HEK293 (cell line): ENCODE measurements at regions not wholly inside any gene's neighbourhood (a gene's known extent, or its start where the extent isn't known, plus 50 kb on each side); places are given as distances from the start of the nearest gene placed in this dataset.
A peak's percentile ranks its signal among the peaks of the same experiment; 100 is the strongest.

ENCODE experiments used
- CTCF ChIA-PET: fragments of 350-600 bp; formaldehyde crosslinking; extraction: SDS; loops from one replicate; lab custom pipeline; 2021; ENCODE audit warnings: antibody characterized with exemption; lab: Yijun Ruan, JAX
- POLR2A ChIA-PET: fragments of 300-600 bp; formaldehyde crosslinking; extraction: SDS; loops from one replicate; lab custom pipeline; 2020; ENCODE audit warnings: antibody characterized with exemption, inconsistent platforms; lab: Yijun Ruan, JAX
- H3K27ac ChIP-seq: fragments of 200-500 bp; sonication (Bioruptor generic); 2 replicates; pipeline ENCODE4 v1.5.1; 2014; ENCODE audit warnings: low read depth, low read length, control low read depth, inconsistent platforms; ENCODE audit errors: extremely low read depth
- H3K36me3 ChIP-seq, 2 experiments: fragments of 200-500 bp in 1 of 2; sonication (Bioruptor generic) in 1 of 2; 1 replicate in 1 of 2; 2 replicates in 1 of 2; pipeline ENCODE4 v1.5.1; 2014 to 2017; ENCODE audit warnings: inconsistent platforms in 2 of 2, low read length in 2 of 2; ENCODE audit not compliant: control insufficient read depth in 2 of 2, insufficient read depth in 1 of 2
- H3K4me1 ChIP-seq: fragments of 200-500 bp; sonication (Bioruptor generic); 2 replicates; pipeline ENCODE4 v1.5.1; 2014; ENCODE audit warnings: mild to moderate bottlenecking, low read length, inconsistent platforms; ENCODE audit not compliant: control insufficient read depth, insufficient read depth
- H3K4me3 ChIP-seq: 2 replicates; pipeline ENCODE4 v1.5.1; 2011; ENCODE audit warnings: low read depth, mild to moderate bottlenecking, control low read depth, low read length, moderate library complexity
- H3K9me3 ChIP-seq: fragments of 200-500 bp; sonication (Bioruptor generic); 2 replicates; pipeline ENCODE4 v1.5.1; 2014; ENCODE audit warnings: low read depth, low read length, inconsistent platforms; ENCODE audit not compliant: control insufficient read depth, insufficient read depth
- BCL11A ChIP-seq: fragments of 450-650 bp; formaldehyde crosslinking; IDR thresholded peaks from 2 replicates; pipeline ENCODE4 v1.5.1; 2016; ENCODE audit warnings: low read depth, missing biosample characterization, missing genetic modification characterization
- GLIS1 ChIP-seq: fragments of 450-650 bp; formaldehyde crosslinking; IDR thresholded peaks from 2 replicates; pipeline ENCODE4 v1.5.1; 2016; ENCODE audit warnings: missing biosample characterization, missing genetic modification characterization
- HOXC10 ChIP-seq: sonication (generic); formaldehyde crosslinking; IDR thresholded peaks from 2 replicates; pipeline ENCODE4 v1.8.1; 2023; ENCODE audit warnings: mild to moderate bottlenecking, missing genetic modification reagents
- KLF7 ChIP-seq: fragments of 450-650 bp; formaldehyde crosslinking; IDR thresholded peaks from 2 replicates; pipeline ENCODE4 v1.5.1; 2016; ENCODE audit warnings: missing biosample characterization, missing genetic modification characterization, borderline replicate concordance
- MZF1 ChIP-seq: fragments of 450-650 bp; formaldehyde crosslinking; IDR thresholded peaks from 2 replicates; pipeline ENCODE4 v1.5.1; 2017; ENCODE audit warnings: missing biosample characterization, missing genetic modification characterization, borderline replicate concordance
- SCRT2 ChIP-seq: fragments of 450-650 bp; formaldehyde crosslinking; IDR thresholded peaks from 2 replicates; pipeline ENCODE4 v1.5.1; 2016; ENCODE audit warnings: missing biosample characterization, missing genetic modification characterization
- SP2 ChIP-seq: fragments of 450-650 bp; formaldehyde crosslinking; IDR thresholded peaks from 2 replicates; pipeline ENCODE4 v1.5.1; 2016; ENCODE audit warnings: missing biosample characterization, missing genetic modification characterization
- ZNF174 ChIP-seq: fragments of 450-650 bp; formaldehyde crosslinking; IDR thresholded peaks from 2 replicates; pipeline ENCODE4 v1.5.0; 2017; ENCODE audit warnings: missing biosample characterization, mild to moderate bottlenecking, missing genetic modification characterization
- ZNF214 ChIP-seq: fragments of 450-650 bp; formaldehyde crosslinking; IDR thresholded peaks from 2 replicates; pipeline ENCODE4 v1.5.1; 2017; ENCODE audit warnings: missing biosample characterization, mild to moderate bottlenecking, missing genetic modification characterization, borderline replicate concordance
- ZNF423 ChIP-seq: fragments of 450-650 bp; formaldehyde crosslinking; IDR thresholded peaks from 2 replicates; pipeline ENCODE4 v1.5.1; 2016; ENCODE audit warnings: missing biosample characterization, missing genetic modification characterization
- ZNF473 ChIP-seq: fragments of 450-650 bp; formaldehyde crosslinking; IDR thresholded peaks from 2 replicates; pipeline ENCODE4 v1.5.1; 2017; ENCODE audit warnings: missing biosample characterization, missing genetic modification characterization
- ZNF571 ChIP-seq: fragments of 450-650 bp; formaldehyde crosslinking; IDR thresholded peaks from 2 replicates; pipeline ENCODE4 v1.5.0; 2017; ENCODE audit warnings: missing biosample characterization, missing genetic modification characterization
- ZNF596 ChIP-seq: fragments of 450-650 bp; IDR thresholded peaks from 2 replicates; pipeline ENCODE4 v1.5.0; 2018; ENCODE audit warnings: missing biosample characterization, mild to moderate bottlenecking, missing genetic modification characterization, moderate library complexity
- ZNF664 ChIP-seq: fragments of 450-650 bp; formaldehyde crosslinking; IDR thresholded peaks from 2 replicates; pipeline ENCODE4 v1.5.1; 2016; ENCODE audit warnings: missing biosample characterization, missing genetic modification characterization
- ZNF707 ChIP-seq: fragments of 450-650 bp; formaldehyde crosslinking; IDR thresholded peaks from 2 replicates; pipeline ENCODE4 v1.5.1; 2016; ENCODE audit warnings: missing biosample characterization, missing genetic modification characterization
- ZNF792 ChIP-seq: fragments of 450-650 bp; formaldehyde crosslinking; IDR thresholded peaks from 2 replicates; pipeline ENCODE4 v1.5.1; 2016; ENCODE audit warnings: missing biosample characterization, missing genetic modification characterization
- ZNF830 ChIP-seq: fragments of 450-650 bp; IDR thresholded peaks from 2 replicates; pipeline ENCODE4 v1.5.0; 2018; ENCODE audit warnings: missing biosample characterization, missing genetic modification characterization, low read depth, mild to moderate bottlenecking, moderate library complexity
- ZSCAN23 ChIP-seq: fragments of 450-650 bp; formaldehyde crosslinking; IDR thresholded peaks from 2 replicates; pipeline ENCODE4 v1.5.1; 2016; ENCODE audit warnings: missing biosample characterization, missing genetic modification characterization
- TF ChIP-seq, protein P1 (sequence below): fragments of 450-650 bp; formaldehyde crosslinking; IDR thresholded peaks from 2 replicates; pipeline ENCODE4 v1.5.1; 2016; ENCODE audit warnings: missing biosample characterization, missing genetic modification characterization
- TF ChIP-seq, protein P2 (sequence below): fragments of 450-650 bp; formaldehyde crosslinking; IDR thresholded peaks from 2 replicates; pipeline ENCODE4 v1.5.1; 2016; ENCODE audit warnings: missing biosample characterization, missing genetic modification characterization
- TF ChIP-seq, protein P3 (sequence below): fragments of 450-650 bp; formaldehyde crosslinking; IDR thresholded peaks from 2 replicates; pipeline ENCODE4 v1.5.1; 2016; ENCODE audit warnings: missing biosample characterization, missing genetic modification characterization

DNA sequence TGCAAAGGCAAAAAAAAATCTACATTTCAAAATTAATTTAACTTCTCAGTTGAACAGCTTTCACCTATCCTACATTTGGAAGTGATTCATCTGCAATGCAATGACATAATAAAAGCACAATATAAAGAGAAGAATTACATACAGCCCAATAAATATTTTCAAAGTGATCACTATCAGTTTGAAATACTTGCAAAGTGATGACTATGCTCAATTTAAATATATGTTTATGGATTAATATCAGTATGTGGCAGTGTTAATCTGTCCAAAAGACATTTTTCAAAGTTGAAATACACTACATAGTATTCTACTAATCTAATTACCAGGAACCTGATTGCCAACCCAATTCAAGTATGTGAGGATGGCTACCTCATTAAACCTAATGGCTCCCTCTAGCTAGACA lies 460.7 kb upstream of the ATXN7L3B start (continued):
- TF ChIP-seq ZNF214 (tag by site-specific recombination) (no peak), ZNF423 (tag by site-specific recombination) (no peak), ZNF664 (tag by site-specific recombination) (no peak), ZNF792 (no peak), ZNF174 (tag by site-specific recombination) (no peak), ZSCAN23 (tag by site-specific recombination) (no peak)
- TF ChIP-seq, protein P1, sequence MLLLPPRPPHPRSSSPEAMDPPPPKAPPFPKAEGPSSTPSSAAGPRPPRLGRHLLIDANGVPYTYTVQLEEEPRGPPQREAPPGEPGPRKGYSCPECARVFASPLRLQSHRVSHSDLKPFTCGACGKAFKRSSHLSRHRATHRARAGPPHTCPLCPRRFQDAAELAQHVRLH (tag by site-specific recombination) = no peak

DNA sequence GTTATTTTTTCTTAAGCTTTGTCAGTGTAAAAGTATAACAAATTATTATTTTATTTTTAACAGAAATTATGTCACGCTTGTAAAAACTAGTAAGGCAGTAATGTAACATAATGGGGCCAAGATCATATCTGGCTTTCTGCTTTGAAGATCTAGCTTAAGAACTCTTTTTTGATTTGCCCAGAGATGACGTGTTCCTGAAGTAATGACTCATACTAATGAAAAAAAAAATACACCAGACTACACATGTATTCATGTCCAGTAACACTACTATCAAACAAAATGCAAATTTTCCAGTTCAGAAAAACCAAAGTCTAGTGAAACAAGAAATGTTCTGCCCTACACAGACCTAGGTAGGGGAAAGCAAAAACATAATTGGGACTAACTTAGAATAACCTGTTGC lies 432.2 kb upstream of the ATXN7L3B start:
- ChIA-PET POLR2A (no interaction called here), CTCF (no interaction called here)
- Histone ChIP-seq H3K4me1 (no peaks in the 10 kb centered on the region), H3K9me3 (no peaks in the 10 kb centered on the region), H3K4me3 (no peak overlapping the region), H3K36me3 (no peaks in the 10 kb centered on the region), H3K27ac (no peak overlapping the region)
- TF ChIP-seq ZNF571 = no peak
- TF ChIP-seq ZNF596 (tag by site-specific recombination) = no peak
- TF ChIP-seq MZF1 = no peak
- TF ChIP-seq ZNF473 = no peak
- TF ChIP-seq SCRT2 = peak; percentile 40; the same call in 1 of the 2 replicates

DNA sequence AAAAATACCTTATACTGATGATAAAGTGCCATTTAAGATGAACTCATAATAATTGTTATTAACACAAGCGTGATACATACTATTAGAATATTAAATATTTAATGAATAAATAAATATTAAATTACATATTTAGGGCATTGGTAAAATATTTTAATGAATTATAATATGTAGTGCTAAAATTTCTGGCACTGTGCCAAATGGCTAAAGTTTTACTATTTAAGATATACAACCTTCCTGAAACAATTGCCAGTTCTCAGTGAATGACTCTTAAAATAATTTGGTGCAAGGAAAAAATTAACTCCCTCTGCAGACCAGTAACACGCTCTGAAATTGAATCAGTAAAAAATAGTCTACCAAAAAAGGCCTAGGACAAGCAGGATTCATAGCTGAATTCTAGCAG lies 428.9 kb upstream of the ATXN7L3B start:
- POLR2A ChIA-PET = no interaction called here
- no peak overlapping the region for H3K27ac ChIP-seq
- CTCF ChIA-PET = interaction anchor here (0.6 to 0.7 kb wide), 2 partner anchors 33 to 244 kb away, joined by 3 to 4 read pairs; no protein-coding TSS in a partner anchor
- no peak for TF ChIP-seq GLIS1 (tag by site-specific recombination)
- no peak for TF ChIP-seq BCL11A (tag by site-specific recombination)
- TF ChIP-seq ZNF830 (tag by site-specific recombination) = peak; percentile 60; the same call in 1 of the 2 replicates
- no peak for TF ChIP-seq ZNF707
- no peak for TF ChIP-seq SP2
- TF ChIP-seq, protein P2, sequence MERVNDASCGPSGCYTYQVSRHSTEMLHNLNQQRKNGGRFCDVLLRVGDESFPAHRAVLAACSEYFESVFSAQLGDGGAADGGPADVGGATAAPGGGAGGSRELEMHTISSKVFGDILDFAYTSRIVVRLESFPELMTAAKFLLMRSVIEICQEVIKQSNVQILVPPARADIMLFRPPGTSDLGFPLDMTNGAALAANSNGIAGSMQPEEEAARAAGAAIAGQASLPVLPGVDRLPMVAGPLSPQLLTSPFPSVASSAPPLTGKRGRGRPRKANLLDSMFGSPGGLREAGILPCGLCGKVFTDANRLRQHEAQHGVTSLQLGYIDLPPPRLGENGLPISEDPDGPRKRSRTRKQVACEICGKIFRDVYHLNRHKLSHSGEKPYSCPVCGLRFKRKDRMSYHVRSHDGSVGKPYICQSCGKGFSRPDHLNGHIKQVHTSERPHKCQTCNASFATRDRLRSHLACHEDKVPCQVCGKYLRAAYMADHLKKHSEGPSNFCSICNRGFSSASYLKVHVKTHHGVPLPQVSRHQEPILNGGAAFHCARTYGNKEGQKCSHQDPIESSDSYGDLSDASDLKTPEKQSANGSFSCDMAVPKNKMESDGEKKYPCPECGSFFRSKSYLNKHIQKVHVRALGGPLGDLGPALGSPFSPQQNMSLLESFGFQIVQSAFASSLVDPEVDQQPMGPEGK = no peak
- no peak for TF ChIP-seq HOXC10 (CRISPR knock-in tag)
- TF ChIP-seq, protein P3, sequence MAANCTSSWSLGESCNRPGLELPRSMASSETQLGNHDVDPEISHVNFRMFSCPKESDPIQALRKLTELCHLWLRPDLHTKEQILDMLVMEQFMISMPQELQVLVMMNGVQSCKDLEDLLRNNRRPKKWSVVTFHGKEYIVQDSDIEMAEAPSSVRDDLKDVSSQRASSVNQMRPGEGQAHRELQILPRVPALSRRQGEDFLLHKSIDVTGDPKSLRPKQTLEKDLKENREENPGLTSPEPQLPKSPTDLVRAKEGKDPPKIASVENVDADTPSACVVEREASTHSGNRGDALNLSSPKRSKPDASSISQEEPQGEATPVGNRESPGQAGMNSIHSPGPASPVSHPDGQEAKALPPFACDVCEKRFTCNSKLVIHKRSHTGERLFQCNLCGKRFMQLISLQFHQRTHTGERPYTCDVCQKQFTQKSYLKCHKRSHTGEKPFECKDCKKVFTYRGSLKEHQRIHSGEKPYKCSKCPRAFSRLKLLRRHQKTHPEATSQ (tag by site-specific recombination) = no peak
- no peak for TF ChIP-seq KLF7 (tag by site-specific recombination)
- TF ChIP-seq, all 188 proteins: peak for 1
- Histone ChIP-seq H3K4me1 (no peaks in the 10 kb centered on the region), H3K36me3 (no peaks in the 10 kb centered on the region), H3K4me3 (no peak overlapping the region), H3K9me3 (no peaks in the 10 kb centered on the region)
